CD4-positive, alpha-beta memory T cell (primary cell): ENCODE measurements at regions not wholly inside any gene's neighbourhood (a gene's known extent, or its start where the extent isn't known, plus 50 kb on each side); places are given as distances from the start of the nearest gene placed in this dataset.
"Not testable (repeated sequence)": the region's sequence is repeated elsewhere in the genome, so short reads cannot be mapped to it uniquely, and the experiment has no call there.

ENCODE experiments used
- CTCF ChIA-PET: fragments of 350-600 bp; sonication (Branson Sonifier 250); formaldehyde crosslinking; loops from one replicate; lab custom pipeline; 2021; ENCODE audit warnings: inconsistent platforms; ENCODE audit not compliant: partially characterized antibody; lab: Charles Lee
- POLR2A ChIA-PET: fragments of 350-600 bp; sonication (Branson Sonifier 250); formaldehyde crosslinking; loops from one replicate; lab custom pipeline; 2021; ENCODE audit not compliant: partially characterized antibody; lab: Charles Lee
- DNase-seq, 5 donors: peaks; one replicate each; pipeline versions ENCODE4 v3.0.0 to v3.0.0-alpha.2; 2020 to 2022; ENCODE audit warnings: mixed read lengths in 1 of 5
- H3K27ac ChIP-seq: one replicate; pipeline ENCODE4 v1.7.0; 2013; ENCODE audit warnings: low read depth, low read length
- H3K27me3 ChIP-seq: 2 replicates; pipeline ENCODE4 v1.7.0; 2013; ENCODE audit warnings: mild to moderate bottlenecking, low read length, moderate library complexity; ENCODE audit not compliant: insufficient read depth
- H3K36me3 ChIP-seq: 2 replicates; pipeline ENCODE4 v1.7.0; 2013; ENCODE audit warnings: mild to moderate bottlenecking, low read length, moderate library complexity; ENCODE audit not compliant: insufficient read depth
- H3K4me1 ChIP-seq: 2 replicates; pipeline ENCODE4 v1.7.0; 2013; ENCODE audit warnings: mild to moderate bottlenecking, low read length, moderate library complexity; ENCODE audit not compliant: insufficient read depth
- H3K4me3 ChIP-seq, 2 donors: one replicate each; pipeline ENCODE4 v1.7.0; 2013; ENCODE audit warnings: low read length in 2 of 2, mild to moderate bottlenecking in 1 of 2
- H3K9me3 ChIP-seq, 2 donors: one replicate each; pipeline ENCODE4 v1.7.0; 2013; ENCODE audit warnings: low read length in 2 of 2, control low read depth in 1 of 2; ENCODE audit not compliant: control insufficient read depth in 1 of 2
- H3K27ac Mint-ChIP-seq, 7 donors: one replicate each; pipeline ENCODE4 v1.8.0; 2020 to 2021; ENCODE audit warnings: mixed read lengths in 7 of 7, mild to moderate bottlenecking in 6 of 7, inconsistent platforms in 3 of 7, moderate library complexity in 3 of 7
- H3K27me3 Mint-ChIP-seq, 2 donors: one replicate each; pipeline ENCODE4 v1.8.0; 2020 to 2021; ENCODE audit warnings: mixed read lengths in 2 of 2
- H3K36me3 Mint-ChIP-seq, 2 donors: one replicate each; pipeline ENCODE4 v1.8.0; 2020 to 2021; ENCODE audit warnings: mixed read lengths in 2 of 2, inconsistent platforms in 1 of 2, mild to moderate bottlenecking in 1 of 2
- H3K4me1 Mint-ChIP-seq, 4 donors: one replicate each; pipeline ENCODE4 v1.8.0; 2020 to 2021; ENCODE audit warnings: mixed read lengths in 4 of 4, mild to moderate bottlenecking in 1 of 4
- H3K4me3 Mint-ChIP-seq, 8 donors: one replicate each; pipeline ENCODE4 v1.8.0; 2020 to 2021; ENCODE audit warnings: mixed read lengths in 8 of 8, mild to moderate bottlenecking in 7 of 8, moderate library complexity in 6 of 8, inconsistent platforms in 3 of 8
- H3K9me3 Mint-ChIP-seq, 8 donors: one replicate each; pipeline ENCODE4 v1.8.0; 2020 to 2021; ENCODE audit warnings: mixed read lengths in 8 of 8, mild to moderate bottlenecking in 5 of 8, inconsistent platforms in 3 of 8, moderate library complexity in 1 of 8
- intact Hi-C: fragments of 100-400 bp; cut with micrococcal nuclease; formaldehyde crosslinking; loops from one replicate; pipeline ENCODE4 v1.15.1; 2023

DNA sequence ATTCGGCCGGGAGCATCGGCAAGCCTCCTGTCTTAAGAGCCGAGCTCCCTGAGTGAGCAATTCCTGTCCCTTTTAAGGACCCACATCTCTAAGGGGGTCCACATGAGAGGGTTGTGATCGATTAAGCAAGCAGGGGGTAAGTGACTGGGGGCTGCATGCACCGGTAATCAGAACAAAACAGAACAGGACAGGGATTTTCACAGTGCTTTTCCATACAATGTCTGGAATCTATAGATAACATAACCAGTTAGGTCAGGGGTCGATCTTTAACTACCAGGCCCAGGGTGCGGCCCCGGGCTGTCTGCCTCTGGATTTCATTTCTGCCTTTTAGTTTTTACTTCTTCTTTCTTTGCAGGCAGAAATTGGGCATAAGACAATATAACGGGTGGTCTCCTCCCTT is 111.3 kb downstream of the DTWD1 start:
- H3K27me3 ChIP-seq, H3K4me1 ChIP-seq, H3K9me3 ChIP-seq, H3K36me3 Mint-ChIP-seq, intact Hi-C loops, DNase-seq, H3K36me3 ChIP-seq, H3K27me3 Mint-ChIP-seq, H3K27ac ChIP-seq, H3K4me3 Mint-ChIP-seq, POLR2A ChIA-PET, H3K4me3 ChIP-seq, CTCF ChIA-PET, H3K4me1 Mint-ChIP-seq, H3K27ac Mint-ChIP-seq, H3K9me3 Mint-ChIP-seq: not testable (repeated sequence)

DNA sequence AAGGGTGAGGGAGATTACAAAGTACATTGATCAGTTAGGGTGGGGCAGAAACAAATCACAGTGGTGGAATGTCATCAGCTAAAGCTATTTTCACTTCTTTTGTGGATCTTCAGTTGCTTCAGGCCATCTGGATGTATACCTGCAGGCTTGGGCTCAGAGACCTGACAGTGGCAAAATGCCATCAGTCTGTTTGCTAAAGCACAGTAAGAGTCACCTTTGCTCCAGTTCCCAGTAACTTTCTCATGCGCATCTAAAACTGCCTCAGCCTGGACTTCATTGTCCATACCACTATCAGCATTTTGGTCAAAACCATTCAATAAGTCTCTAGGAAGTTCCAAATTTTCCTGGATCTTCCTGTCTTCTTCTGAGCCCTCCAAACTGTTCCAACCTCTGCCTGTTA is 113.2 kb downstream of the DTWD1 start:
- H3K36me3 Mint-ChIP-seq, POLR2A ChIA-PET, intact Hi-C loops, H3K27ac Mint-ChIP-seq, H3K9me3 Mint-ChIP-seq, H3K27me3 Mint-ChIP-seq, H3K4me1 ChIP-seq, H3K4me3 ChIP-seq, CTCF ChIA-PET, H3K4me1 Mint-ChIP-seq, H3K36me3 ChIP-seq, H3K27ac ChIP-seq, H3K27me3 ChIP-seq, DNase-seq, H3K9me3 ChIP-seq, H3K4me3 Mint-ChIP-seq: not testable (repeated sequence)

DNA sequence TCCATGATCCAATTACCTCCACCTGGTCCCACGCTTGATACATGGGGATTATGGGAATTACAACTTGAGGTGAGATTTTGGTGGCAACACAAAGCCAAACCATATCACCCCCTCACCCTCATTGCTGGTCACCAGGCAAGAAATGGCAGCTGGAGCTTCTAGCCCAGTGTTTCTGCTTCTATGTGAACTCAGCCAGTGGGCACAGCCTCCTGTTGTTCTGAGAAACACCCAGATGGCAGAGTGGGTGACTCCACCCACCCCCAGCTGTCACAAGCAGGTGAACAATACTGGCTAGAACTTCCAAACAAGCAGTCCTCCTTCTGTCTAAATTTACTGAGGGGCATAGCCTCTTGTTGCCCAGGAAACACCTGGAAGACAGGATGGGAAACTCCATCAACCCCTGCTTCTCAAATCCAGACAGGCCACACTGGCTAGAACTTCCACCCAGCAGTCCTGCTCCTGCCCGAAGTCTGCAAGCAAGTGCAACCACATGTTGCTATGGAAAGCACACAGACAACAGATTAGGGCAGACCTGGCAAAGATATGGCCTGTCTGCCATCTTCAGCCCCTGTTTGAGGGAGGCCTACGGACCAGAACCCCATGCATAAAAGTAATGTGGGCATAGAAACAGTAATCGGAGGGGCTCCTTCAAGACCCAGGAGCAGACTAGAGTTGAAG is 114.1 kb downstream of the DTWD1 start:
- POLR2A ChIA-PET, result no interaction called here
- H3K9me3 ChIP-seq, result no peaks in the 10 kb centered on the region
- no peaks in the 10 kb centered on the region for H3K4me1 ChIP-seq
- Mint-ChIP-seq H3K27me3 (peaks cover 2 to 5% of the 10 kb centered on the region in 2 donors), H3K4me3 (no peak overlapping the region), H3K4me1 (no peaks in the 10 kb centered on the region), H3K9me3 (peaks cover 0 to 4% (median 0%) of the 10 kb centered on the region in 8 donors), H3K27ac (no peak overlapping the region), H3K36me3 (no peaks in the 10 kb centered on the region)
- intact Hi-C loops, result no loop called here
- CTCF ChIA-PET, result no interaction called here
- no peaks in the 10 kb centered on the region for H3K27me3 ChIP-seq
- no peak for DNase-seq
- H3K36me3 ChIP-seq, result no peaks in the 10 kb centered on the region
- H3K27ac ChIP-seq, result no peak overlapping the region
- no peak overlapping the region for H3K4me3 ChIP-seq

DNA sequence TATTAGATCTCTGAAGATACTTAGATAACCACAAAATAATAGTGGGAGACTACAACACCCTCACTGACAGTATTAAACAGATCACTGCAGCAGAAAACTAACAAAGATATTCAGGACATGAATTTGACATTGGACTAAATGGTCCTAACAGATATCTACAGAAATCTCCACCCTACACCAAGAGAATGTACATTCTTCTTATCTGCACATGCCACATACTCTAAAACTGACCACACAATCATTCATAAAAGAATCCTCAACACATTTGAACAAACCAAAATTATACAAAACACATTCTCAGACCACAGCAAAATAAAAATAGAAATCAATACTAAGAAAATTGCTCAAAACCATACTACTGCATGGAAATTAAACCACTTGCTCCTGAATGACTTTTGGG is 116.3 kb downstream of the DTWD1 start:
- Mint-ChIP-seq H3K4me3 (no peak overlapping the region), H3K27me3 (peaks cover 2 to 8% of the 10 kb centered on the region in 2 donors), H3K36me3 (no peaks in the 10 kb centered on the region), H3K27ac (no peak overlapping the region), H3K9me3 (peaks cover 0 to 4% (median 0%) of the 10 kb centered on the region in 8 donors), H3K4me1 (no peaks in the 10 kb centered on the region)
- no peak overlapping the region for H3K27ac ChIP-seq
- no peak for DNase-seq
- intact Hi-C loops, result no loop called here
- ChIA-PET CTCF (no interaction called here), POLR2A (no interaction called here)
- no peaks in the 10 kb centered on the region for H3K36me3 ChIP-seq
- no peak overlapping the region for H3K4me3 ChIP-seq
- H3K9me3 ChIP-seq, result no peaks in the 10 kb centered on the region
- H3K4me1 ChIP-seq, result no peaks in the 10 kb centered on the region
- no peaks in the 10 kb centered on the region for H3K27me3 ChIP-seq

DNA sequence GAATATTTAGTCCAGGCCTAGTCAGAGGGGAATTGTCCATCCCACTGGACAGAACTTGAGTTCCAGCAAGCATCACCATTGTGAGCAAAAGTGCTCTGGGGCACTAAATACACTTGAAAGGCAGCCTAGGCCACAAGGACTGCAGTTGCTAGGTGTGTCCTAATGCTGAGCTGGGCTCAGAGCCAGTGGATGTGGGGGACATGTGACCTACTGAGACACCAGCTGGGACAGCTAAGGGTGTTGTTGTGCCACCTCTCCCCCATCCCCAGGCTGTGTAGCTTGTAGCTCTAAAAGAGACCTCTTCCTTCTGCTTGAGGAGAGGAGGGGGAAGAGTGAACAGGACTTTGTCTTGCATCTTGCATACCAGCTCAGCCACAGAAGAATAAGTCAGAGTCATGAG is 120.9 kb downstream of the DTWD1 start:
- CTCF ChIA-PET, result no interaction called here
- no peak for DNase-seq
- Mint-ChIP-seq H3K27ac (no peak overlapping the region), H3K4me1 (no peaks in the 10 kb centered on the region), H3K4me3 (no peak overlapping the region), H3K27me3 (peaks cover 2 to 3% of the 10 kb centered on the region in 2 donors), H3K36me3 (no peaks in the 10 kb centered on the region), H3K9me3 (peaks cover 0 to 5% (median 0%) of the 10 kb centered on the region in 8 donors)
- POLR2A ChIA-PET, result no interaction called here
- intact Hi-C loops, result no loop called here
- no peaks in the 10 kb centered on the region for H3K36me3 ChIP-seq
- H3K4me1 ChIP-seq, result no peaks in the 10 kb centered on the region
- H3K27ac ChIP-seq, result no peak overlapping the region
- H3K27me3 ChIP-seq, result no peaks in the 10 kb centered on the region
- no peaks in the 10 kb centered on the region for H3K9me3 ChIP-seq
- no peak overlapping the region for H3K4me3 ChIP-seq

DNA sequence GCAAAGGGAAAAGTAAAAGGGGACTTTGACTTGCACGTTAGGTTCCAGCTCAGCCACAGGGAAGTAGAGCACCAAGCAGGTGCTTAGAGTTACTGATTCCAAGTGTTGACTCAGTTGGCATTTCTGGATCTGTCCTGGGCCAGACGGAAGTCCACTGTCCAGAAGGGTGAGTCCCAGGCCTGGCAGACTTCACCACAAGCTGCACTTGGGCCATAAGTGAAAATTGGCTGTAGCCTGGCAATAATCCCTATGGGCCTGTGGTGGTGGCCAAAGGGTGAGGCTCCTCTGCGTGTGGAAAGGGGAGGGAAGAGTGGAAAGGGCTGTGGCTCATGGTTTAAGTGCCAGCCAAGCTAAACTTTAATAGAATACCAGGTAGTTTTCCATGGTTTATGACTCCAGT is 121.5 kb downstream of the DTWD1 start:
- Histone ChIP-seq H3K4me1 (no peaks in the 10 kb centered on the region), H3K9me3 (no peaks in the 10 kb centered on the region), H3K27ac (no peak overlapping the region), H3K36me3 (no peaks in the 10 kb centered on the region), H3K27me3 (no peaks in the 10 kb centered on the region), H3K4me3 (no peak overlapping the region)
- no peak for DNase-seq
- H3K4me3 Mint-ChIP-seq, result no peak overlapping the region
- intact Hi-C loops, result no loop called here
- peaks cover 0 to 5% (median 0%) of the 10 kb centered on the region in 8 donors for H3K9me3 Mint-ChIP-seq
- no peaks in the 10 kb centered on the region for H3K36me3 Mint-ChIP-seq
- H3K4me1 Mint-ChIP-seq, result no peaks in the 10 kb centered on the region
- peaks cover 3 to 4% of the 10 kb centered on the region in 2 donors for H3K27me3 Mint-ChIP-seq
- POLR2A ChIA-PET, result no interaction called here
- H3K27ac Mint-ChIP-seq, result no peak overlapping the region
- CTCF ChIA-PET, result no interaction called here

DNA sequence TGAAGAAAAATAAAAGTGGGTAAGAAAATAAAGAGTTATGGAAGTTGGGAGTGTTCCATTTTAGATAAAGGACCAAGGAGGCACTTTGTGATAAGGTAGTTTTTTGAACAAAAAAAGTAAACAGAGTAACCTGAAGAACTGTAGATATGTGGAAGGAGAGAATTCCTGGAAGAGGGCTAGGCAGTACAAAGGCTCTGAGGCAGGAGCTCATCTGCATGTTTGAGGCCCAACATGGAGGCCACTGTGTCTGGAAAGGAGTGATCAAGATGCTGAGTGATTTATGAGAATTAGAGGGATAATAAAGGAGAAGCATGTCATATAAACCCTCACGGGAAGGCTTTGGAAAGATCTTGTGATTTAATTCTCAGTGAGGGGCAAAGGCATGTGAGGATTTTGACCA is 126.5 kb downstream of the DTWD1 start:
- H3K9me3 ChIP-seq, result no peaks in the 10 kb centered on the region
- no peak for DNase-seq
- Mint-ChIP-seq H3K4me1 (no peaks in the 10 kb centered on the region), H3K4me3 (no peak overlapping the region), H3K9me3 (peaks cover 0 to 7% (median 0%) of the 10 kb centered on the region in 8 donors), H3K27ac (no peak overlapping the region), H3K27me3 (peaks cover 0 to 2% of the 10 kb centered on the region in 2 donors), H3K36me3 (no peaks in the 10 kb centered on the region)
- ChIA-PET CTCF (no interaction called here), POLR2A (no interaction called here)
- H3K4me1 ChIP-seq, result no peaks in the 10 kb centered on the region
- H3K4me3 ChIP-seq, result no peak overlapping the region
- no peak overlapping the region for H3K27ac ChIP-seq
- H3K36me3 ChIP-seq, result no peaks in the 10 kb centered on the region
- H3K27me3 ChIP-seq, result no peaks in the 10 kb centered on the region
- intact Hi-C loops, result no loop called here

DNA sequence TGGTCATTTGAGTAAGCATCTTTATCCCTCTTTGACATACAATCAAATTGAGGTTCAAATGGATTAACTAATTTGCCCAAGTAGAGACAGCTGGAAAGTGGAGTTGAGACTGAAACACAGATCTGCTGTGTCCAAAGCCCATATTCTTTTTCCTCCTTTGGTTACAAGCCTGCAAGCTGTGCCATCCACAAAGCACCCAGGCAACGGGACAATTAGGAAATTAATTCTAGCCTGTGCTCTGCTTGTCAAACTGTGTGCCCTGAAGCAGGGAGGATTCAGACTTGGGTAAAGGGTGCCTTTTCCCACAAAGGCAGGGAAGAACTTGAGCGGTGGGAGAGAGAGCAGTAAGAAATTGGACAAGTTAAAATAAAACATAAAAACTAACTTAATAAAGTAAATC is 127.9 kb downstream of the DTWD1 start:
- Mint-ChIP-seq H3K9me3 (peaks cover 0 to 7% (median under 1%) of the 10 kb centered on the region in 8 donors), H3K4me1 (no peaks in the 10 kb centered on the region), H3K27me3 (peaks cover 0 to 2% of the 10 kb centered on the region in 2 donors), H3K27ac (no peak overlapping the region), H3K4me3 (no peak overlapping the region), H3K36me3 (no peaks in the 10 kb centered on the region)
- Histone ChIP-seq H3K9me3 (no peaks in the 10 kb centered on the region), H3K27me3 (no peaks in the 10 kb centered on the region), H3K4me1 (no peaks in the 10 kb centered on the region), H3K27ac (no peak overlapping the region), H3K4me3 (no peak overlapping the region), H3K36me3 (no peaks in the 10 kb centered on the region)
- no peak for DNase-seq
- intact Hi-C loops, result no loop called here
- ChIA-PET CTCF (no interaction called here), POLR2A (no interaction called here)
